SU-DHL-6 (cell line): ENCODE measurements at regions not wholly inside any gene's neighbourhood (a gene's known extent, or its start where the extent isn't known, plus 50 kb on each side); places are given as distances from the start of the nearest gene placed in this dataset.

Experiments
- EZH2phosphoT487 ChIP-seq: fragments of 200-600 bp; sonication (generic), shearing (Covaris generic); conservative IDR thresholded peaks from 2 replicates; pipeline ENCODE4 v1.6.1; 2018; ENCODE audit warnings: mild to moderate bottlenecking, antibody characterized with exemption, low read length, moderate library complexity, mixed read lengths
- TF ChIP-seq, protein P1 (sequence below): fragments of 200-600 bp; sonication (generic); IDR thresholded peaks from one replicate; pipeline ENCODE4 v1.5.1; 2017; ENCODE audit warnings: antibody characterized with exemption, mild to moderate bottlenecking, low read length, moderate library complexity; ENCODE audit not compliant: insufficient read depth, poor library complexity, severe bottlenecking

DNA sequence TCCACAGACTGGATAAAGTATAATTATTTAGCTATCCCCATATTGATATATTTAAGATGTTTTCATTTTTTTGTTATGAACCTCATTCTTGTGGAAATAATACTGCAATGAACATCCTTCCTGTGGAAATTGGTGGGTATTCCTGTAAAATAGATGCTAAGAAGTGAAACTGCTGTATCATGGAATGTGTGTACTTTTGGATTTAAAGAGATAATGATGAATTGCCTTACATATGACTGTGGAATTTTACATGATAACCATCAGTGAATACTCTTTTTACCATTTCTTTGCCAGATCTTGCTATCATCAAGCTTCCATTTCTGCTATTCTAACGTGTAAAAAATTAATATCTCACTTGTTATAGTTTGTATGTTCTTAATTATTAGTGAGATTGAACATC, 847.9 kb downstream of the EFNA5 start:
- TF ChIP-seq EZH2phosphoT487 = no peak
- TF ChIP-seq, protein P1, sequence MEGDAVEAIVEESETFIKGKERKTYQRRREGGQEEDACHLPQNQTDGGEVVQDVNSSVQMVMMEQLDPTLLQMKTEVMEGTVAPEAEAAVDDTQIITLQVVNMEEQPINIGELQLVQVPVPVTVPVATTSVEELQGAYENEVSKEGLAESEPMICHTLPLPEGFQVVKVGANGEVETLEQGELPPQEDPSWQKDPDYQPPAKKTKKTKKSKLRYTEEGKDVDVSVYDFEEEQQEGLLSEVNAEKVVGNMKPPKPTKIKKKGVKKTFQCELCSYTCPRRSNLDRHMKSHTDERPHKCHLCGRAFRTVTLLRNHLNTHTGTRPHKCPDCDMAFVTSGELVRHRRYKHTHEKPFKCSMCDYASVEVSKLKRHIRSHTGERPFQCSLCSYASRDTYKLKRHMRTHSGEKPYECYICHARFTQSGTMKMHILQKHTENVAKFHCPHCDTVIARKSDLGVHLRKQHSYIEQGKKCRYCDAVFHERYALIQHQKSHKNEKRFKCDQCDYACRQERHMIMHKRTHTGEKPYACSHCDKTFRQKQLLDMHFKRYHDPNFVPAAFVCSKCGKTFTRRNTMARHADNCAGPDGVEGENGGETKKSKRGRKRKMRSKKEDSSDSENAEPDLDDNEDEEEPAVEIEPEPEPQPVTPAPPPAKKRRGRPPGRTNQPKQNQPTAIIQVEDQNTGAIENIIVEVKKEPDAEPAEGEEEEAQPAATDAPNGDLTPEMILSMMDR = no peak
